Esophagus muscularis mucosa (tissue), 4 donors: ENCODE measurements at regions not wholly inside any gene's neighbourhood (a gene's known extent, or its start where the extent isn't known, plus 50 kb on each side); places are given as distances from the start of the nearest gene placed in this dataset.

Source experiments
- DNase-seq: peaks from one replicate; pipeline ENCODE4 v3.0.0-alpha.2; 2017; ENCODE audit errors: extremely low spot score
- H3K27ac ChIP-seq, 4 donors: fragments of 200-600 bp; sonication (generic); replicated peaks in 1 of 4; 1 replicate in 3 of 4; 2 replicates in 1 of 4; pipeline ENCODE4 v1.5.1; 2016 to 2019; ENCODE audit warnings: mild to moderate bottlenecking in 1 of 4
- H3K27me3 ChIP-seq, 4 donors: fragments of 200-600 bp; sonication (generic); one replicate each; pipeline versions ENCODE4 v1.5.1 to v1.6.0; 2016 to 2019
- H3K36me3 ChIP-seq, 4 donors: fragments of 200-600 bp; sonication (generic); one replicate each; pipeline ENCODE4 v1.5.1; 2016 to 2019
- H3K4me1 ChIP-seq, 4 donors: fragments of 200-600 bp; sonication (generic); one replicate each; pipeline ENCODE4 v1.5.1; 2016 to 2019
- H3K4me3 ChIP-seq, 4 donors: fragments of 200-600 bp; sonication (generic); 1 replicate in 2 of 4; 2 replicates in 2 of 4; pipeline ENCODE4 v1.5.1; 2016 to 2019; ENCODE audit warnings: mild to moderate bottlenecking in 4 of 4, moderate library complexity in 1 of 4
- H3K9me3 ChIP-seq, 4 donors: fragments of 200-600 bp; sonication (generic); 1 replicate in 3 of 4; 2 replicates in 1 of 4; pipeline ENCODE4 v1.5.1; 2016 to 2019
- EP300 ChIP-seq: sonication (generic); formaldehyde crosslinking; IDR thresholded peaks from one replicate; pipeline ENCODE4 v1.6.1; 2017; ENCODE audit warnings: antibody characterized with exemption
- POLR2A ChIP-seq: fragments of 450-650 bp; IDR thresholded peaks from one replicate; pipeline ENCODE4 v1.6.1; 2017; ENCODE audit warnings: antibody characterized with exemption, moderate library complexity, mild to moderate bottlenecking, low read depth
- POLR2AphosphoS5 ChIP-seq, 2 donors: sonication (generic); formaldehyde crosslinking; IDR thresholded peaks; one replicate each; pipeline ENCODE4 v1.6.1; 2017; ENCODE audit warnings: antibody characterized with exemption in 2 of 2
- WGBS: methylation state at CpG from one replicate; pipeline ENCODE4 v1.1.5; 2018; 5-methylcytosine and 5-hydroxymethylcytosine counted together
- intact Hi-C: fragments of 100-400 bp; cut with DNase I; formaldehyde crosslinking; loops from one replicate; pipeline ENCODE4 v1.15.1; 2023
- TF ChIP-seq, protein P1 (sequence below), 3 experiments: fragments of 200-600 bp in 2 of 3; fragments of 450-650 bp in 1 of 3; sonication (generic) in 2 of 3; IDR thresholded peaks; one replicate each; pipeline ENCODE4 v1.5.1; 2017 to 2019; ENCODE audit warnings: antibody characterized with exemption in 3 of 3, mild to moderate bottlenecking in 2 of 3, moderate library complexity in 1 of 3

DNA sequence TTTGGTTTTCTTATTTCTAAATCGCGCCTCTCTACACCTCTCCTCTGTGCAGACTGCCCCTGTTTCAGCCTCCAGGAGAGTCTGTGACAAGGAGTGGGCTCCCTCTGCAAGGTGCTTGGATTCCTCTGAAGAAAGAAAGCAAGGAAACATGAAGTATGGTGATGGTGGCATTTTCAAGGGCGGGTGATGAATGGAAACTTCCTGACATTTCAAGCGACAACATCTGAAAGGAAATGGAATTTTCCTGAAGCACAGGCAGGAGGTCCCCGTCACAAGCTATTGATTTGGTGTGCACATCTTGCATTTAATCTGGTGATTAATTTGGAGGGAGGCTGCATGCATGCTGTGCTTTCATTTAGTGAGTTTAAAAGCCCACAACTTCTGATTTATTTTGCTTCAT, 164.6 kb upstream of the FGGY start:
- no peak overlapping the region for H3K27ac ChIP-seq
- no peak for TF ChIP-seq EP300
- TF ChIP-seq, protein P1, sequence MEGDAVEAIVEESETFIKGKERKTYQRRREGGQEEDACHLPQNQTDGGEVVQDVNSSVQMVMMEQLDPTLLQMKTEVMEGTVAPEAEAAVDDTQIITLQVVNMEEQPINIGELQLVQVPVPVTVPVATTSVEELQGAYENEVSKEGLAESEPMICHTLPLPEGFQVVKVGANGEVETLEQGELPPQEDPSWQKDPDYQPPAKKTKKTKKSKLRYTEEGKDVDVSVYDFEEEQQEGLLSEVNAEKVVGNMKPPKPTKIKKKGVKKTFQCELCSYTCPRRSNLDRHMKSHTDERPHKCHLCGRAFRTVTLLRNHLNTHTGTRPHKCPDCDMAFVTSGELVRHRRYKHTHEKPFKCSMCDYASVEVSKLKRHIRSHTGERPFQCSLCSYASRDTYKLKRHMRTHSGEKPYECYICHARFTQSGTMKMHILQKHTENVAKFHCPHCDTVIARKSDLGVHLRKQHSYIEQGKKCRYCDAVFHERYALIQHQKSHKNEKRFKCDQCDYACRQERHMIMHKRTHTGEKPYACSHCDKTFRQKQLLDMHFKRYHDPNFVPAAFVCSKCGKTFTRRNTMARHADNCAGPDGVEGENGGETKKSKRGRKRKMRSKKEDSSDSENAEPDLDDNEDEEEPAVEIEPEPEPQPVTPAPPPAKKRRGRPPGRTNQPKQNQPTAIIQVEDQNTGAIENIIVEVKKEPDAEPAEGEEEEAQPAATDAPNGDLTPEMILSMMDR (IDR thresholded peaks at IDR 0.05), result no peak
- TF ChIP-seq POLR2AphosphoS5 (IDR thresholded peaks at IDR 0.05), result no peak
- no peak for TF ChIP-seq POLR2A
- H3K4me1 ChIP-seq, result peaks cover 0 to 6% (median 2%) of the 10 kb centered on the region in 4 donors
- H3K9me3 ChIP-seq, result no peaks in the 10 kb centered on the region
- 77% methylated on average over 5 of the region's 5 CpGs for WGBS
- H3K36me3 ChIP-seq, result no peaks in the 10 kb centered on the region
- no peak overlapping the region for H3K4me3 ChIP-seq
- intact Hi-C loops, result no loop called here
- peak; percentile 74 for DNase-seq
- H3K27me3 ChIP-seq, result no peaks in the 10 kb centered on the region

DNA sequence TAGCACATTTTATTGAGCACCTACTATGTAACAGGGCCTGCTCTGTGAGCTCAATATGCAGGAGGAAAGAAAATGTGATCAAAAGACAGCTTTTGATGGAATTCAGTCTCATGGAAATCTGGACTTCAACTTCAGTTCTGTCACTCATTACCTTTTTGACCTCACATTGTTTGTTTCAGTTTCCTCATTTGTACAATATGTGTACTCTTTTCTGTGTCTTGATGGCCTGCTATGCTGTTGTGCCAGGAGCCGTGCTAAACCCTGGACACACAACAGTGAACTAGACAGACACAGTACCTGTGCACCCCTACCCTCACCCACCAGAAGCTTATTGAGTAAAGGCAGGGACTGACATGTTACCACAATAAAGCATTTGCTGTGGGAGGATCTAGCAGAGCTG, 162.9 kb upstream of the FGGY start:
- Histone ChIP-seq H3K4me3 (no peak overlapping the region), H3K27me3 (no peaks in the 10 kb centered on the region), H3K4me1 (peaks cover 1 to 13% (median 6%) of the 10 kb centered on the region in 4 donors), H3K27ac (no peak overlapping the region), H3K36me3 (no peaks in the 10 kb centered on the region), H3K9me3 (no peaks in the 10 kb centered on the region)
- no peak for TF ChIP-seq POLR2A
- TF ChIP-seq POLR2AphosphoS5 (IDR thresholded peaks at IDR 0.05), result no peak
- TF ChIP-seq, protein P1 (IDR thresholded peaks at IDR 0.05), result no peak
- no peak for TF ChIP-seq EP300
- intact Hi-C loops, result no loop called here
- WGBS, result 89% methylated on average over 1 of the region's 1 CpG
- DNase-seq, result peak; percentile 24

DNA sequence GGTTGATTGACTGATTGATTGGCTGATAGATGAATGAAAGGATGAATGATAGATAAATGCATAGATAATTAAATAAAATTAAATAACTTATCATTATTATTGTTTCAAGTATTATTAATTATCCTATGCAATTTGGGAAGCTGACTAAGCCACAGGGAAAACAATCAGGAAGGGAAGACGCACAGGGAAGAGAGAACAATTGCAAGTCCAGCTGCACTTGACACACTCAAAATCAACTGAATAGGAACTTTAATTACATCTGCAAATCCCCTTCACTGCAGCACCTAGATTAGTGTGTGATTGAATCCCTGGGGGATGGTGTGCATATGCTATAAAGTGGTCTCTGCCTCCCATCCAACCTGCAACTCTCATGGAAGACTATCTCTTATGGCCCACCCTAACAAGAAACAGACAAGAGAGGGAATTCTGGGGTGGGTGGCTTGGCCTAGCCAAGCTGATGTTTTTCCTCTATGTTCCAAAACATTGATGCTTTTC, 161.1 kb upstream of the FGGY start:
- WGBS, result 89% methylated on average over 1 of the region's 1 CpG
- DNase-seq, result peak; percentile 12

DNA sequence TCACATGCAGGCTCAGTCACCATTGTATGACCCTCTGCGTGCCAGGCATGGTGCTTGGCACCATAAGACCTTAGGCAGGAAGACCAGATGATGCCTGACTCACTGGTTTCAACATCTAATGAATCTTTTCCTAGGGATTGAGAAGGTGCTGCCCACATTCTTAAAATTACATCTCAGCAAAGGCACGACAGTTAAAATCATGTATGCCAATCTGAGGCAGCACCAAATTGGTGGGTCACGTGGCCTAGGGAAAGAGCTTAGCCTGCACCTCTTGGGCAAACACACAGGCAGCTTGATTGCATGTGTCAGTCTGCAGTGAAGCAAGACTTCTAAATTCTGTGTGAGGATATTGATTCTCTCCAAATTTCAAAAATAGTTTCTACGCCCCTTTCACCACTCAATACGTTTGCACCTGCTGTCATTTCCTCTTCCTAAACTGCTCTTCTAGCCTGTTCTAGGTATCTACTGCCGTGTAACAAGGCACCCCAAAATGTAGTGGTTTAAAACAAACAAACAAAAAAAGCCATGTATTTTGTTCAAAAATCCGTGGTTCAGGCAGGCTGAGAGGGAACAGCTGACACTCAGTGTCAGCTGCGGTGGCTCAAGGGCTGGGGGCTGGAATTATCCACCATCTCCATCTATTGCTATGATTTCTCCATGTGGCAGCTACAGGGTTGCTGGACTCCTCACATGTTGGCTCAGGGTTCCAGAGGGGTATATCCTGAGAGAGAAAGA, 160.2 kb upstream of the FGGY start:
- TF ChIP-seq POLR2A (no peak), POLR2AphosphoS5 (IDR thresholded peaks at IDR 0.05) (no peak), EP300 (no peak)
- TF ChIP-seq, protein P1 (IDR thresholded peaks at IDR 0.05), result no peak
- DNase-seq, result peak; percentile 19
- Histone ChIP-seq H3K36me3 (no peaks in the 10 kb centered on the region), H3K27ac (no peak overlapping the region), H3K27me3 (no peaks in the 10 kb centered on the region), H3K4me1 (peaks cover 3 to 21% (median 5%) of the 10 kb centered on the region in 4 donors), H3K9me3 (no peaks in the 10 kb centered on the region), H3K4me3 (no peak overlapping the region)
- WGBS, result 94% methylated on average over 8 of the region's 8 CpGs
- intact Hi-C loops, result no loop called here

More for the DNA sequence above, 161.1 kb upstream of the FGGY start:
- intact Hi-C loops, result no loop called here
- TF ChIP-seq POLR2AphosphoS5 (IDR thresholded peaks at IDR 0.05), result no peak
- TF ChIP-seq POLR2A, result no peak
- TF ChIP-seq EP300, result no peak
- TF ChIP-seq, protein P1 (IDR thresholded peaks at IDR 0.05), result no peak
- Histone ChIP-seq H3K4me3 (no peak overlapping the region), H3K36me3 (no peaks in the 10 kb centered on the region), H3K9me3 (no peaks in the 10 kb centered on the region), H3K27me3 (no peaks in the 10 kb centered on the region), H3K27ac (no peak overlapping the region), H3K4me1 (peaks cover 0 to 21% (median 5%) of the 10 kb centered on the region in 4 donors)

DNA sequence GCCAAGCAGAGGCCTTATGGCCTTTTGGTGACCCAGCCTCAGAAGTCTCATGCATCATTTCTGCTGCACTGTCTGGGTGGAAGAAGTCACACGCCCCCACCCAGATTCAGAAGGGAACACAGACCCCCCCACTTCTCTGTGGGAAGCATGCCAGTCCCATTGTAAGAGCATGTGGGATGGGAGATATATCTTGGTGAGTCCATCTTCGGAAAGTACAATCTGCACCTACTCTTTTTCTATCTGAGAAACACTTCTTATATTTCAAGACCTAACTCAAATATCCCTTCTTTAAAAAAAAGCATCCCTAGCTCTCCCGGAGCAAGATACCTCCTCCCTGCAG, 159.6 kb upstream of the FGGY start:
- Histone ChIP-seq H3K4me3 (no peak overlapping the region), H3K4me1 (peaks cover 3 to 21% (median 5%) of the 10 kb centered on the region in 4 donors), H3K36me3 (no peaks in the 10 kb centered on the region), H3K27me3 (no peaks in the 10 kb centered on the region), H3K27ac (no peak overlapping the region), H3K9me3 (no peaks in the 10 kb centered on the region)
- TF ChIP-seq POLR2A (no peak), POLR2AphosphoS5 (IDR thresholded peaks at IDR 0.05) (no peak), EP300 (no peak)
- TF ChIP-seq, protein P1 (IDR thresholded peaks at IDR 0.05), result no peak
- WGBS, result 98% methylated on average over 3 of the region's 3 CpGs
- DNase-seq, result peak; percentile 62
- intact Hi-C loops, result no loop called here
